ENCODE measurements at regions not wholly inside any gene's neighbourhood (a gene's known extent, or its start where the extent isn't known, plus 50 kb on each side); places are given as distances from the start of the nearest gene placed in this dataset.

GRCh38 chr7:89987665-89988064, 166.6 kb upstream of the STEAP1 start (continued):
- TF ChIP-seq, protein P1, sequence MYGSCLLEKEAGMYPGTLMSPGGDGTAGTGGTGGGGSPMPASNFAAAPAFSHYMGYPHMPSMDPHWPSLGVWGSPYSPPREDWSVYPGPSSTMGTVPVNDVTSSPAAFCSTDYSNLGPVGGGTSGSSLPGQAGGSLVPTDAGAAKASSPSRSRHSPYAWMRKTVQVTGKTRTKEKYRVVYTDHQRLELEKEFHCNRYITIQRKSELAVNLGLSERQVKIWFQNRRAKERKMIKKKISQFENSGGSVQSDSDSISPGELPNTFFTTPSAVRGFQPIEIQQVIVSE (CRISPR knock-in tag; IDR thresholded peaks at IDR 0.05; ENCODE audit: borderline replicate concordance) = no peak
- TF ChIP-seq ZSCAN18 (CRISPR knock-in tag; IDR thresholded peaks at IDR 0.05) (no peak), ATF2 (CRISPR knock-in tag; IDR thresholded peaks at IDR 0.05; ENCODE audit: borderline replicate concordance, low read depth) (no peak), CREM (CRISPR knock-in tag; IDR thresholded peaks at IDR 0.05) (no peak), ZNF138 (CRISPR knock-in tag; conservative IDR thresholded peaks at IDR 0.05) (no peak)
- TF ChIP-seq, protein P2, sequence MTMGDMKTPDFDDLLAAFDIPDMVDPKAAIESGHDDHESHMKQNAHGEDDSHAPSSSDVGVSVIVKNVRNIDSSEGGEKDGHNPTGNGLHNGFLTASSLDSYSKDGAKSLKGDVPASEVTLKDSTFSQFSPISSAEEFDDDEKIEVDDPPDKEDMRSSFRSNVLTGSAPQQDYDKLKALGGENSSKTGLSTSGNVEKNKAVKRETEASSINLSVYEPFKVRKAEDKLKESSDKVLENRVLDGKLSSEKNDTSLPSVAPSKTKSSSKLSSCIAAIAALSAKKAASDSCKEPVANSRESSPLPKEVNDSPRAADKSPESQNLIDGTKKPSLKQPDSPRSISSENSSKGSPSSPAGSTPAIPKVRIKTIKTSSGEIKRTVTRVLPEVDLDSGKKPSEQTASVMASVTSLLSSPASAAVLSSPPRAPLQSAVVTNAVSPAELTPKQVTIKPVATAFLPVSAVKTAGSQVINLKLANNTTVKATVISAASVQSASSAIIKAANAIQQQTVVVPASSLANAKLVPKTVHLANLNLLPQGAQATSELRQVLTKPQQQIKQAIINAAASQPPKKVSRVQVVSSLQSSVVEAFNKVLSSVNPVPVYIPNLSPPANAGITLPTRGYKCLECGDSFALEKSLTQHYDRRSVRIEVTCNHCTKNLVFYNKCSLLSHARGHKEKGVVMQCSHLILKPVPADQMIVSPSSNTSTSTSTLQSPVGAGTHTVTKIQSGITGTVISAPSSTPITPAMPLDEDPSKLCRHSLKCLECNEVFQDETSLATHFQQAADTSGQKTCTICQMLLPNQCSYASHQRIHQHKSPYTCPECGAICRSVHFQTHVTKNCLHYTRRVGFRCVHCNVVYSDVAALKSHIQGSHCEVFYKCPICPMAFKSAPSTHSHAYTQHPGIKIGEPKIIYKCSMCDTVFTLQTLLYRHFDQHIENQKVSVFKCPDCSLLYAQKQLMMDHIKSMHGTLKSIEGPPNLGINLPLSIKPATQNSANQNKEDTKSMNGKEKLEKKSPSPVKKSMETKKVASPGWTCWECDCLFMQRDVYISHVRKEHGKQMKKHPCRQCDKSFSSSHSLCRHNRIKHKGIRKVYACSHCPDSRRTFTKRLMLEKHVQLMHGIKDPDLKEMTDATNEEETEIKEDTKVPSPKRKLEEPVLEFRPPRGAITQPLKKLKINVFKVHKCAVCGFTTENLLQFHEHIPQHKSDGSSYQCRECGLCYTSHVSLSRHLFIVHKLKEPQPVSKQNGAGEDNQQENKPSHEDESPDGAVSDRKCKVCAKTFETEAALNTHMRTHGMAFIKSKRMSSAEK (CRISPR knock-in tag; IDR thresholded peaks at IDR 0.05; ENCODE audit: borderline replicate concordance) = no peak

- Mint-ChIP-seq H3K27ac (no peak overlapping the region), H3K4me3 (no peak overlapping the region), H3K27me3 (ENCODE audit: low read depth) (peaks cover 90% of the 10 kb centered on the region), H3K4me1 (peaks cover 23% of the 10 kb centered on the region), H3K36me3 (no peaks in the 10 kb centered on the region), H3K9me3 (peaks cover 4% of the 10 kb centered on the region; the same call in 1 of the 2 replicates)
- ChIA-PET POLR2A (no interaction called here), CTCF (no interaction called here)
- ATAC-seq = peak; percentile 34; the same call in 1 of the 2 replicates
- DNase-seq (ENCODE audit: low spot score) = no peak
- TF ChIP-seq FOXP1 (CRISPR knock-in tag; IDR thresholded peaks at IDR 0.05; ENCODE audit: borderline replicate concordance) (no peak), NR1H2 (CRISPR knock-in tag; IDR thresholded peaks at IDR 0.05) (no peak), ZNF425 (CRISPR knock-in tag; conservative IDR thresholded peaks at IDR 0.05) (no peak), TCF7 (CRISPR knock-in tag; IDR thresholded peaks at IDR 0.05; ENCODE audit: low read depth) (no peak), SOX15 (CRISPR knock-in tag; IDR thresholded peaks at IDR 0.05) (no peak), ESRRA (CRISPR knock-in tag; IDR thresholded peaks at IDR 0.05; ENCODE audit: borderline replicate concordance) (no peak), USF2 (CRISPR knock-in tag; IDR thresholded peaks at IDR 0.05) (no peak), MYBL2 (CRISPR knock-in tag; IDR thresholded peaks at IDR 0.05) (no peak), CREB1 (CRISPR knock-in tag; IDR thresholded peaks at IDR 0.05) (no peak)
- TF ChIP-seq, protein P2 (CRISPR knock-in tag; IDR thresholded peaks at IDR 0.05; ENCODE audit: borderline replicate concordance) = no peak
- TF ChIP-seq, protein P3, sequence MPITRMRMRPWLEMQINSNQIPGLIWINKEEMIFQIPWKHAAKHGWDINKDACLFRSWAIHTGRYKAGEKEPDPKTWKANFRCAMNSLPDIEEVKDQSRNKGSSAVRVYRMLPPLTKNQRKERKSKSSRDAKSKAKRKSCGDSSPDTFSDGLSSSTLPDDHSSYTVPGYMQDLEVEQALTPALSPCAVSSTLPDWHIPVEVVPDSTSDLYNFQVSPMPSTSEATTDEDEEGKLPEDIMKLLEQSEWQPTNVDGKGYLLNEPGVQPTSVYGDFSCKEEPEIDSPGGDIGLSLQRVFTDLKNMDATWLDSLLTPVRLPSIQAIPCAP (CRISPR knock-in tag; IDR thresholded peaks at IDR 0.05) = no peak
- TF ChIP-seq, protein P4, sequence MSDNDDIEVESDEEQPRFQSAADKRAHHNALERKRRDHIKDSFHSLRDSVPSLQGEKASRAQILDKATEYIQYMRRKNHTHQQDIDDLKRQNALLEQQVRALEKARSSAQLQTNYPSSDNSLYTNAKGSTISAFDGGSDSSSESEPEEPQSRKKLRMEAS (CRISPR knock-in tag; IDR thresholded peaks at IDR 0.05) = no peak
- TF ChIP-seq, protein P5, sequence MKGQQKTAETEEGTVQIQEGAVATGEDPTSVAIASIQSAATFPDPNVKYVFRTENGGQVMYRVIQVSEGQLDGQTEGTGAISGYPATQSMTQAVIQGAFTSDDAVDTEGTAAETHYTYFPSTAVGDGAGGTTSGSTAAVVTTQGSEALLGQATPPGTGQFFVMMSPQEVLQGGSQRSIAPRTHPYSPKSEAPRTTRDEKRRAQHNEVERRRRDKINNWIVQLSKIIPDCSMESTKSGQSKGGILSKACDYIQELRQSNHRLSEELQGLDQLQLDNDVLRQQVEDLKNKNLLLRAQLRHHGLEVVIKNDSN (CRISPR knock-in tag; IDR thresholded peaks at IDR 0.05) = no peak
Measured at GRCh38 chr7:89988074-89988473, 166.2 kb upstream of the STEAP1 start.

All from WTC11 (cell line).